SK-N-SH (cell line): ENCODE measurements at regions not wholly inside any gene's neighbourhood (a gene's known extent, or its start where the extent isn't known, plus 50 kb on each side); places are given as distances from the start of the nearest gene placed in this dataset.

Experiments
- CTCF ChIA-PET: fragments of 300-600, 350-600 bp; formaldehyde crosslinking; extraction: SDS; loops from one replicate; lab custom pipeline; 2021; lab: Yijun Ruan, JAX
- POLR2A ChIA-PET: fragments of 350-600 bp; sonication (Branson Sonifier 250); formaldehyde crosslinking; extraction: SDS; loops from one replicate; lab custom pipeline; 2020; ENCODE audit warnings: antibody characterized with exemption, inconsistent platforms; lab: Yijun Ruan, JAX
- DNase-seq: peaks from one replicate; pipeline ENCODE4 v3.0.0; 2012
- H2AFZ ChIP-seq: fragments of 200-600 bp; sonication (generic); 2 replicates; pipeline ENCODE4 v1.8.1; 2016; ENCODE audit warnings: antibody characterized with exemption, mild to moderate bottlenecking, low read depth
- H3F3A ChIP-seq: fragments of 200-600 bp; sonication (generic); replicated peaks from 2 replicates; pipeline ENCODE3; 2016; ENCODE audit warnings: antibody characterized with exemption, mild to moderate bottlenecking; ENCODE audit not compliant: insufficient read depth
- H3K27ac ChIP-seq, 2 experiments: fragments of 200-500 bp in 1 of 2; fragments of 200-600 bp in 1 of 2; sonication (Bioruptor generic) in 1 of 2; sonication (generic), shearing (Covaris generic) in 1 of 2; 2 replicates each; pipeline versions ENCODE4 v1.5.1 to v1.6.1; 2014 to 2016; ENCODE audit warnings: low read depth in 2 of 2, inconsistent platforms in 1 of 2, low read length in 1 of 2, mild to moderate bottlenecking in 1 of 2, mixed read lengths in 1 of 2
- H3K27me3 ChIP-seq: fragments of 200-600 bp; sonication (generic), shearing (Covaris generic); 2 replicates; pipeline ENCODE4 v1.6.1; 2016; ENCODE audit warnings: mixed run types; ENCODE audit not compliant: insufficient read depth
- H3K36me3 ChIP-seq, 2 experiments: fragments of 200-500 bp in 1 of 2; fragments of 200-600 bp in 1 of 2; sonication (Bioruptor generic) in 1 of 2; sonication (generic) in 1 of 2; replicated peaks in 1 of 2; 2 replicates each; pipeline versions ENCODE3 to v1.5.1; 2014 to 2016; ENCODE audit warnings: low read length in 1 of 2, mild to moderate bottlenecking in 1 of 2; ENCODE audit not compliant: insufficient read depth in 2 of 2, control insufficient read depth in 1 of 2
- H3K4me1 ChIP-seq, 2 experiments: fragments of 200-500 bp in 1 of 2; fragments of 200-600 bp in 1 of 2; sonication (Bioruptor generic) in 1 of 2; sonication (generic), shearing (Covaris generic) in 1 of 2; 2 replicates each; pipeline versions ENCODE4 v1.5.1 to v1.6.1; 2014 to 2016; ENCODE audit warnings: low read depth in 1 of 2, low read length in 1 of 2, mixed run types in 1 of 2; ENCODE audit not compliant: insufficient read depth in 2 of 2, control insufficient read depth in 1 of 2
- H3K4me2 ChIP-seq: fragments of 200-600 bp; sonication (generic), shearing (Covaris generic); 2 replicates; pipeline ENCODE4 v1.6.1; 2017; ENCODE audit warnings: mixed run types
- H3K4me3 ChIP-seq, 2 experiments: fragments of 200-500 bp in 1 of 2; fragments of 200-600 bp in 1 of 2; sonication (Bioruptor generic) in 1 of 2; sonication (generic), shearing (Covaris generic) in 1 of 2; 2 replicates each; pipeline versions ENCODE4 v1.5.1 to v1.8.1; 2014 to 2016; ENCODE audit warnings: low read depth in 2 of 2, inconsistent platforms in 1 of 2, low read length in 1 of 2, mild to moderate bottlenecking in 1 of 2, mixed read lengths in 1 of 2, moderate library complexity in 1 of 2
- H3K79me2 ChIP-seq: fragments of 200-600 bp; sonication (generic); 2 replicates; pipeline ENCODE4 v1.8.1; 2017; ENCODE audit warnings: mild to moderate bottlenecking; ENCODE audit not compliant: insufficient read depth
- H3K9ac ChIP-seq: fragments of 200-600 bp; sonication (generic); 2 replicates; pipeline ENCODE4 v1.6.1; 2017; ENCODE audit warnings: mixed run types
- H3K9me2 ChIP-seq: fragments of 200-600 bp; sonication (generic); 2 replicates; pipeline ENCODE4 v1.6.1; 2017; ENCODE audit warnings: mixed run types
- H3K9me3 ChIP-seq: fragments of 200-600 bp; sonication (generic); 2 replicates; pipeline ENCODE4 v1.6.1; 2017; ENCODE audit warnings: mixed run types, mild to moderate bottlenecking, moderate library complexity
- H4K20me1 ChIP-seq: fragments of 200-600 bp; sonication (generic); 2 replicates; pipeline ENCODE4 v1.6.1; 2017; ENCODE audit warnings: mild to moderate bottlenecking, mixed run types; ENCODE audit not compliant: insufficient read depth
- FOSL2 ChIP-seq: IDR thresholded peaks from 2 replicates; pipeline ENCODE4 v1.4.0; 2012; ENCODE audit warnings: low read depth, mild to moderate bottlenecking, moderate library complexity, borderline replicate concordance
- FOXJ3 ChIP-seq: sonication (generic); formaldehyde crosslinking; IDR thresholded peaks from 2 replicates; pipeline ENCODE4 v1.5.1; 2020; ENCODE audit warnings: mild to moderate bottlenecking, missing genetic modification reagents
- GATA2 ChIP-seq: sonication (generic); formaldehyde crosslinking; IDR thresholded peaks from 2 replicates; pipeline ENCODE4 v1.5.0; 2020; ENCODE audit warnings: mild to moderate bottlenecking, missing genetic modification reagents
- MEF2A ChIP-seq: IDR thresholded peaks from 2 replicates; pipeline ENCODE4 v1.4.0; 2012; ENCODE audit warnings: low read depth, borderline replicate concordance
- NFIC ChIP-seq: IDR thresholded peaks from 2 replicates; pipeline ENCODE4 v1.4.0; 2012; ENCODE audit warnings: borderline replicate concordance
- RAD21 ChIP-seq: IDR thresholded peaks from 2 replicates; pipeline ENCODE4 v1.6.1; 2012; ENCODE audit warnings: mild to moderate bottlenecking, low read length
- RXRA ChIP-seq: IDR thresholded peaks from 2 replicates; pipeline ENCODE4 v1.4.0; 2012; ENCODE audit warnings: low read depth, mild to moderate bottlenecking, borderline replicate concordance
- USF2 ChIP-seq: fragments of 150-350 bp; IDR thresholded peaks from 2 replicates; pipeline ENCODE4 v1.6.1; 2017; ENCODE audit warnings: antibody characterized with exemption, low read length, low read depth, borderline replicate concordance
- WGBS: methylation state at CpG from one replicate; pipeline ENCODE4 v1.1.6; 2017; ENCODE audit warnings: low lambda C conversion rate; 5-methylcytosine and 5-hydroxymethylcytosine counted together
- TF ChIP-seq, protein P1 (sequence below): IDR thresholded peaks from 2 replicates; pipeline ENCODE4 v1.4.0; 2012; ENCODE audit warnings: low read depth, borderline replicate concordance
- TF ChIP-seq, protein P2 (sequence below): IDR thresholded peaks from 2 replicates; pipeline ENCODE4 v1.4.0; 2012; ENCODE audit warnings: low read depth, borderline replicate concordance
- TF ChIP-seq, protein P3 (sequence below): IDR thresholded peaks from 2 replicates; pipeline ENCODE4 v1.6.1; 2012; ENCODE audit warnings: mild to moderate bottlenecking, low read depth, low read length, moderate library complexity

- Histone ChIP-seq H3K9me2 (no peaks in the 10 kb centered on the region), H3K27me3 (no peaks in the 10 kb centered on the region), H3K27ac (no peak overlapping the region), H3K79me2 (no peaks in the 10 kb centered on the region), H3K36me3 (no peaks in the 10 kb centered on the region), H2AFZ (no peak overlapping the region), H3F3A (no peaks in the 10 kb centered on the region), H3K4me2 (no peak overlapping the region), H3K9me3 (no peaks in the 10 kb centered on the region), H4K20me1 (no peaks in the 10 kb centered on the region), H3K4me1 (no peaks in the 10 kb centered on the region), H3K9ac (no peak overlapping the region), H3K4me3 (no peak overlapping the region)
- DNase-seq: no peak
- ChIA-PET CTCF (no interaction called here), POLR2A (no interaction called here)
- TF ChIP-seq, protein P1, sequence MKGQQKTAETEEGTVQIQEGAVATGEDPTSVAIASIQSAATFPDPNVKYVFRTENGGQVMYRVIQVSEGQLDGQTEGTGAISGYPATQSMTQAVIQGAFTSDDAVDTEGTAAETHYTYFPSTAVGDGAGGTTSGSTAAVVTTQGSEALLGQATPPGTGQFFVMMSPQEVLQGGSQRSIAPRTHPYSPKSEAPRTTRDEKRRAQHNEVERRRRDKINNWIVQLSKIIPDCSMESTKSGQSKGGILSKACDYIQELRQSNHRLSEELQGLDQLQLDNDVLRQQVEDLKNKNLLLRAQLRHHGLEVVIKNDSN: no peak
- no peak for TF ChIP-seq RXRA
- no peak for TF ChIP-seq FOXJ3 (CRISPR knock-in tag)
- TF ChIP-seq, protein P2, sequence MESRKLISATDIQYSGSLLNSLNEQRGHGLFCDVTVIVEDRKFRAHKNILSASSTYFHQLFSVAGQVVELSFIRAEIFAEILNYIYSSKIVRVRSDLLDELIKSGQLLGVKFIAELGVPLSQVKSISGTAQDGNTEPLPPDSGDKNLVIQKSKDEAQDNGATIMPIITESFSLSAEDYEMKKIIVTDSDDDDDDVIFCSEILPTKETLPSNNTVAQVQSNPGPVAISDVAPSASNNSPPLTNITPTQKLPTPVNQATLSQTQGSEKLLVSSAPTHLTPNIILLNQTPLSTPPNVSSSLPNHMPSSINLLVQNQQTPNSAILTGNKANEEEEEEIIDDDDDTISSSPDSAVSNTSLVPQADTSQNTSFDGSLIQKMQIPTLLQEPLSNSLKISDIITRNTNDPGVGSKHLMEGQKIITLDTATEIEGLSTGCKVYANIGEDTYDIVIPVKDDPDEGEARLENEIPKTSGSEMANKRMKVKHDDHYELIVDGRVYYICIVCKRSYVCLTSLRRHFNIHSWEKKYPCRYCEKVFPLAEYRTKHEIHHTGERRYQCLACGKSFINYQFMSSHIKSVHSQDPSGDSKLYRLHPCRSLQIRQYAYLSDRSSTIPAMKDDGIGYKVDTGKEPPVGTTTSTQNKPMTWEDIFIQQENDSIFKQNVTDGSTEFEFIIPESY: no peak
- TF ChIP-seq MEF2A: no peak
- no peak for TF ChIP-seq RAD21
- TF ChIP-seq GATA2 (CRISPR knock-in tag): no peak
- 12% methylated on average over 3 of the region's 3 CpGs for WGBS
Observed at GRCh38 chr5:88509403-88509802, 240.8 kb upstream of the TMEM161B start.

DNA sequence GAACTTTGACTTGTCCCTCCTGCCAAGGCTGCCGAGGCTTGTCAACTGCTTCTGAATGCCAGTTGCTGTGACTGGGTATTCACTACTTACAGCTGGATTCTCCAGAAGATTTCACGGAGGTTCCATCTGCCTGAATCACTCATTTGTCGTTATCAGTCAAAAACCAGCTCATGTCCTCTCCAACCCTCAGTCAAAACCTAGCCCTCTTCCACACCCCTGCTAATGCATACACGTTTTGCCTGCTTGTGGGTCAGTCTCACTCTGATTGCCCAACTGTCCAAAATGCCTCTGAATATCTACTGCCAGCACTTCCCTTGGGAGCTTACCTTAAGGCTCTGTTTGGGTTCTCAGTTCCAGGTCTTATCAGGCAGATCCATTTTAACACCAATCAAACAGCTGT, 238.6 kb upstream of the TMEM161B start:
- Histone ChIP-seq H2AFZ (no peak overlapping the region), H3K27me3 (no peaks in the 10 kb centered on the region), H3K4me2 (no peak overlapping the region), H3K4me1 (no peaks in the 10 kb centered on the region; a peak in 1 of 4 replicates), H3F3A (no peaks in the 10 kb centered on the region), H3K9me3 (no peaks in the 10 kb centered on the region), H3K79me2 (no peaks in the 10 kb centered on the region), H3K9me2 (no peaks in the 10 kb centered on the region), H3K27ac (no peak overlapping the region), H3K4me3 (no peak overlapping the region), H3K36me3 (no peaks in the 10 kb centered on the region), H3K9ac (no peak overlapping the region), H4K20me1 (no peaks in the 10 kb centered on the region)
- CTCF ChIA-PET: no interaction called here
- TF ChIP-seq, protein P3, sequence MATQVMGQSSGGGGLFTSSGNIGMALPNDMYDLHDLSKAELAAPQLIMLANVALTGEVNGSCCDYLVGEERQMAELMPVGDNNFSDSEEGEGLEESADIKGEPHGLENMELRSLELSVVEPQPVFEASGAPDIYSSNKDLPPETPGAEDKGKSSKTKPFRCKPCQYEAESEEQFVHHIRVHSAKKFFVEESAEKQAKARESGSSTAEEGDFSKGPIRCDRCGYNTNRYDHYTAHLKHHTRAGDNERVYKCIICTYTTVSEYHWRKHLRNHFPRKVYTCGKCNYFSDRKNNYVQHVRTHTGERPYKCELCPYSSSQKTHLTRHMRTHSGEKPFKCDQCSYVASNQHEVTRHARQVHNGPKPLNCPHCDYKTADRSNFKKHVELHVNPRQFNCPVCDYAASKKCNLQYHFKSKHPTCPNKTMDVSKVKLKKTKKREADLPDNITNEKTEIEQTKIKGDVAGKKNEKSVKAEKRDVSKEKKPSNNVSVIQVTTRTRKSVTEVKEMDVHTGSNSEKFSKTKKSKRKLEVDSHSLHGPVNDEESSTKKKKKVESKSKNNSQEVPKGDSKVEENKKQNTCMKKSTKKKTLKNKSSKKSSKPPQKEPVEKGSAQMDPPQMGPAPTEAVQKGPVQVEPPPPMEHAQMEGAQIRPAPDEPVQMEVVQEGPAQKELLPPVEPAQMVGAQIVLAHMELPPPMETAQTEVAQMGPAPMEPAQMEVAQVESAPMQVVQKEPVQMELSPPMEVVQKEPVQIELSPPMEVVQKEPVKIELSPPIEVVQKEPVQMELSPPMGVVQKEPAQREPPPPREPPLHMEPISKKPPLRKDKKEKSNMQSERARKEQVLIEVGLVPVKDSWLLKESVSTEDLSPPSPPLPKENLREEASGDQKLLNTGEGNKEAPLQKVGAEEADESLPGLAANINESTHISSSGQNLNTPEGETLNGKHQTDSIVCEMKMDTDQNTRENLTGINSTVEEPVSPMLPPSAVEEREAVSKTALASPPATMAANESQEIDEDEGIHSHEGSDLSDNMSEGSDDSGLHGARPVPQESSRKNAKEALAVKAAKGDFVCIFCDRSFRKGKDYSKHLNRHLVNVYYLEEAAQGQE: no peak
- TF ChIP-seq FOSL2 (no peak), FOXJ3 (CRISPR knock-in tag) (no peak), USF2 (no peak), NFIC (no peak)
- DNase-seq: no peak
- WGBS: 5% methylated on average over 4 of the region's 4 CpGs
- POLR2A ChIA-PET: no interaction called here
